GM21619 (cell line): ENCODE measurements at regions not wholly inside any gene's neighbourhood (a gene's known extent, or its start where the extent isn't known, plus 50 kb on each side); places are given as distances from the start of the nearest gene placed in this dataset.
"Not testable (repeated sequence)": the region's sequence is repeated elsewhere in the genome, so short reads cannot be mapped to it uniquely, and the experiment has no call there.

ENCODE experiments used
- ATAC-seq: cut with Tn5 transposase; IDR thresholded peaks from one replicate; pipeline ENCODE4 v1.9.1; 2021; ENCODE audit not compliant: unreplicated experiment

- no peak for ATAC-seq
Measured at GRCh38 chr5:120813551-120813950, 349.5 kb downstream of the PRR16 start.

- ATAC-seq = no peak
Measured at GRCh38 chr5:120817044-120817985, 353.2 kb downstream of the PRR16 start.

GRCh38 chr5:120818128-120818527, 354.0 kb downstream of the PRR16 start:
- no peak for ATAC-seq

GRCh38 chr5:120823328-120823727, 359.2 kb downstream of the PRR16 start:
- no peak for ATAC-seq

GRCh38 chr5:120831646-120832045, 367.5 kb downstream of the PRR16 start:
- not testable (repeated sequence) for ATAC-seq

- no peak for ATAC-seq
Measured at GRCh38 chr5:120841830-120842229, 377.7 kb downstream of the PRR16 start.

- no peak for ATAC-seq
Measured at GRCh38 chr5:120843390-120843980, 379.4 kb downstream of the PRR16 start.

GRCh38 chr5:120848883-120849282, 384.8 kb downstream of the PRR16 start:
- ATAC-seq = no peak

GRCh38 chr5:120852222-120852860, 388.2 kb downstream of the PRR16 start:
- ATAC-seq = no peak

GRCh38 chr5:120866997-120867396, 402.9 kb downstream of the PRR16 start:
- no peak for ATAC-seq

GRCh38 chr5:120869831-120870230, 405.7 kb downstream of the PRR16 start:
- ATAC-seq = no peak

GRCh38 chr5:120872297-120872696, 408.2 kb downstream of the PRR16 start:
- no peak for ATAC-seq

GRCh38 chr5:120873083-120873482, 409.0 kb downstream of the PRR16 start:
- no peak for ATAC-seq

GRCh38 chr5:120874081-120874862, 410.2 kb downstream of the PRR16 start:
- no peak for ATAC-seq

- ATAC-seq = no peak
Measured at GRCh38 chr5:120882038-120882775, 418.1 kb downstream of the PRR16 start.

GRCh38 chr5:120886351-120886860, 422.3 kb downstream of the PRR16 start:
- ATAC-seq = no peak

- no peak for ATAC-seq
Measured at GRCh38 chr5:120895660-120896059, 431.6 kb downstream of the PRR16 start.

- ATAC-seq = no peak
Measured at GRCh38 chr5:120901199-120901598, 437.1 kb downstream of the PRR16 start.

GRCh38 chr5:120907953-120908352, 443.9 kb downstream of the PRR16 start:
- no peak for ATAC-seq

GRCh38 chr5:120910629-120911028, 446.5 kb downstream of the PRR16 start:
- no peak for ATAC-seq
